KMS-11 (cell line): ENCODE measurements at regions not wholly inside any gene's neighbourhood (a gene's known extent, or its start where the extent isn't known, plus 50 kb on each side); places are given as distances from the start of the nearest gene placed in this dataset.

ENCODE experiments used
- H2AFZ ChIP-seq: fragments of 200-600 bp; sonication (generic); 2 replicates; pipeline ENCODE4 v1.6.1; 2016; ENCODE audit warnings: antibody characterized with exemption, mixed run types, low read depth
- H3K27ac ChIP-seq: fragments of 200-600 bp; sonication (generic); 2 replicates; pipeline ENCODE4 v1.6.1; 2016; ENCODE audit warnings: mild to moderate bottlenecking, mixed run types
- H3K27me3 ChIP-seq: fragments of 200-600 bp; sonication (generic); 2 replicates; pipeline ENCODE4 v1.6.1; 2017; ENCODE audit warnings: mild to moderate bottlenecking, low read depth, mixed run types, moderate library complexity; ENCODE audit not compliant: insufficient read depth
- H3K36me3 ChIP-seq: fragments of 200-600 bp; sonication (generic); 2 replicates; pipeline ENCODE4 v1.6.1; 2017; ENCODE audit warnings: mild to moderate bottlenecking, mixed run types; ENCODE audit not compliant: insufficient read depth
- H3K4me1 ChIP-seq: fragments of 200-600 bp; sonication (generic); 2 replicates; pipeline ENCODE4 v1.6.1; 2016; ENCODE audit warnings: mild to moderate bottlenecking, low read depth, mixed run types; ENCODE audit not compliant: poor library complexity, severe bottlenecking
- H3K4me2 ChIP-seq: fragments of 200-600 bp; sonication (generic); 2 replicates; pipeline ENCODE4 v1.7.0; 2016; ENCODE audit warnings: mild to moderate bottlenecking, mixed run types
- H3K4me3 ChIP-seq: fragments of 200-600 bp; sonication (generic); IDR thresholded peaks from 2 replicates; pipeline ENCODE4 v1.6.1; 2017; ENCODE audit warnings: low read depth, low read length, mixed read lengths; ENCODE audit not compliant: insufficient read depth
- H3K79me2 ChIP-seq: fragments of 200-600 bp; sonication (generic); 2 replicates; pipeline ENCODE4 v1.6.1; 2016; ENCODE audit warnings: low read depth, mixed run types; ENCODE audit not compliant: insufficient read depth
- H3K9ac ChIP-seq: fragments of 200-600 bp; sonication (generic); 2 replicates; pipeline ENCODE4 v1.6.1; 2016; ENCODE audit warnings: mild to moderate bottlenecking, mixed run types
- H4K20me1 ChIP-seq: fragments of 200-600 bp; sonication (generic); 2 replicates; pipeline ENCODE4 v1.6.1; 2016; ENCODE audit warnings: mild to moderate bottlenecking, mixed run types; ENCODE audit not compliant: insufficient read depth
- CTCF ChIP-seq: fragments of 200-600 bp; sonication (generic); conservative IDR thresholded peaks from 2 replicates; pipeline ENCODE4 v1.6.1; 2017; ENCODE audit warnings: low read depth, mild to moderate bottlenecking, antibody characterized with exemption, low read length, moderate library complexity, mixed read lengths

- H3K9ac ChIP-seq: no peak overlapping the region
- no peak overlapping the region for H3K4me3 ChIP-seq
- H2AFZ ChIP-seq: no peak overlapping the region
- no peaks in the 10 kb centered on the region for H3K79me2 ChIP-seq
- no peaks in the 10 kb centered on the region for H4K20me1 ChIP-seq
- no peaks in the 10 kb centered on the region for H3K4me1 ChIP-seq
- H3K36me3 ChIP-seq: no peaks in the 10 kb centered on the region
- no peak overlapping the region for H3K27ac ChIP-seq
- no peaks in the 10 kb centered on the region for H3K27me3 ChIP-seq
- H3K4me2 ChIP-seq: no peak overlapping the region
- TF ChIP-seq CTCF: no peak
Observed at GRCh38 chr1:232859216-232859615, 54.0 kb downstream of the MAP10 start.

GRCh38 chr1:232861107-232861506 is 55.9 kb downstream of the MAP10 start:
- Histone ChIP-seq H3K4me2 (no peak overlapping the region), H3K27ac (no peak overlapping the region), H3K9ac (no peak overlapping the region), H3K36me3 (no peaks in the 10 kb centered on the region), H3K79me2 (no peaks in the 10 kb centered on the region), H3K4me1 (no peaks in the 10 kb centered on the region), H3K4me3 (no peak overlapping the region), H4K20me1 (no peaks in the 10 kb centered on the region), H3K27me3 (no peaks in the 10 kb centered on the region), H2AFZ (no peak overlapping the region)
- no peak for TF ChIP-seq CTCF

GRCh38 chr1:232863544-232864275 is 58.5 kb downstream of the MAP10 start:
- no peaks in the 10 kb centered on the region for H4K20me1 ChIP-seq
- no peak overlapping the region for H2AFZ ChIP-seq
- H3K79me2 ChIP-seq: no peaks in the 10 kb centered on the region
- H3K9ac ChIP-seq: no peak overlapping the region
- no peak overlapping the region for H3K27ac ChIP-seq
- H3K27me3 ChIP-seq: no peaks in the 10 kb centered on the region
- H3K4me2 ChIP-seq: no peak overlapping the region
- H3K4me3 ChIP-seq: no peak overlapping the region
- TF ChIP-seq CTCF: no peak
- H3K4me1 ChIP-seq: peaks cover 11% of the 10 kb centered on the region
- H3K36me3 ChIP-seq: no peaks in the 10 kb centered on the region

- Histone ChIP-seq H3K9ac (no peak overlapping the region), H3K27me3 (no peaks in the 10 kb centered on the region), H4K20me1 (no peaks in the 10 kb centered on the region), H3K27ac (no peak overlapping the region), H3K4me2 (no peak overlapping the region), H3K4me3 (no peak overlapping the region), H3K36me3 (no peaks in the 10 kb centered on the region), H2AFZ (no peak overlapping the region), H3K79me2 (no peaks in the 10 kb centered on the region), H3K4me1 (peaks cover 28% of the 10 kb centered on the region)
- no peak for TF ChIP-seq CTCF
Observed at GRCh38 chr1:232865102-232865931, 60.1 kb downstream of the MAP10 start.
